ENCODE measurements at regions not wholly inside any gene's neighbourhood (a gene's known extent, or its start where the extent isn't known, plus 50 kb on each side); places are given as distances from the start of the nearest gene placed in this dataset.

- FAIRE-seq (no peak), DNase-seq (ENCODE audit: low read depth in 1 of 2, low spot score in 1 of 2) (no peak), ATAC-seq (no peak)
- 21% methylated on average over 3 of the region's 3 CpGs for WGBS (ENCODE audit: missing lambda C conversion rate)
- TF ChIP-seq EHF (CRISPR knock-in tag; IDR thresholded peaks at IDR 0.05), result no peak
- no peak for TF ChIP-seq HES2 (IDR thresholded peaks at IDR 0.05)
- no peak for TF ChIP-seq RCOR1 (IDR thresholded peaks at IDR 0.05; ENCODE audit: low read depth, low read length)
- no peak for TF ChIP-seq CEBPB (IDR thresholded peaks at IDR 0.05)
- TF ChIP-seq, protein P1, sequence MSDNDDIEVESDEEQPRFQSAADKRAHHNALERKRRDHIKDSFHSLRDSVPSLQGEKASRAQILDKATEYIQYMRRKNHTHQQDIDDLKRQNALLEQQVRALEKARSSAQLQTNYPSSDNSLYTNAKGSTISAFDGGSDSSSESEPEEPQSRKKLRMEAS (IDR thresholded peaks at IDR 0.05), result no peak
- no peak for TF ChIP-seq CBX8 (IDR thresholded peaks at IDR 0.05)
- no peak for TF ChIP-seq NR3C1 (IDR thresholded peaks at IDR 0.05)
- TF ChIP-seq RAD21 (conservative IDR thresholded peaks at IDR 0.05 in 1 of 2, IDR thresholded peaks at IDR 0.05 in 1 of 2), result no peak
- TF ChIP-seq PHF8 (IDR thresholded peaks at IDR 0.05; ENCODE audit: borderline replicate concordance, low read depth), result no peak
- TF ChIP-seq EHMT2 (IDR thresholded peaks at IDR 0.05; ENCODE audit: low read depth), result no peak
- TF ChIP-seq ZC3H11A (IDR thresholded peaks at IDR 0.05), result no peak
- TF ChIP-seq EP300 (IDR thresholded peaks at IDR 0.05), result no peak
- no peak for TF ChIP-seq ESRRA (IDR thresholded peaks at IDR 0.05; ENCODE audit: borderline replicate concordance, low read length)
- no peak for TF ChIP-seq HOXB13 (CRISPR knock-in tag; IDR thresholded peaks at IDR 0.05; ENCODE audit: low read depth)
- TF ChIP-seq POLR2AphosphoS2 (conservative IDR thresholded peaks at IDR 0.05; ENCODE audit: low read length), result no peak
- no peak for TF ChIP-seq JUNB (IDR thresholded peaks at IDR 0.05)
- no peak for TF ChIP-seq BCL3 (IDR thresholded peaks at IDR 0.05)
- no peak for TF ChIP-seq HEYL (CRISPR knock-in tag; IDR thresholded peaks at IDR 0.05)
- no peak for TF ChIP-seq SMC3 (IDR thresholded peaks at IDR 0.05)
- TF ChIP-seq BHLHE40 (IDR thresholded peaks at IDR 0.05; ENCODE audit: low read depth, low read length), result no peak
- H3K4me1 ChIP-seq, result no peaks in the 10 kb centered on the region
- no peak overlapping the region for H3K27ac ChIP-seq
- no peak overlapping the region for H3K4me2 ChIP-seq
- no peak overlapping the region for H3K4me3 ChIP-seq
- ChIA-PET POLR2A (no interaction called here), CTCF (no interaction called here)
- peaks cover 5% of the 10 kb centered on the region; the same call in 1 of the 3 replicates for H3K9me3 ChIP-seq
These were observed 616.4 kb upstream of the GHITM start for GRCh38 chr10:83522881-83523386.

GRCh38 chr10:83527934-83528333 lies 611.4 kb upstream of the GHITM start:
- DNase-seq (ENCODE audit: low read depth in 1 of 2, low spot score in 1 of 2) (no peak), FAIRE-seq (no peak), ATAC-seq (no peak)
- ChIA-PET CTCF (interaction anchor here (0.6 kb wide), 1 partner anchor 1383 kb away, joined by 3 read pairs; no protein-coding TSS in a partner anchor), POLR2A (no interaction called here)
- no peak overlapping the region for H3K4me2 ChIP-seq
- no peak overlapping the region for H3K27ac ChIP-seq
- H3K9me3 ChIP-seq, result peaks cover 5% of the 10 kb centered on the region; the same call in 1 of the 3 replicates
- H3K4me3 ChIP-seq, result no peak overlapping the region
- no peak for TF ChIP-seq E2F6 (IDR thresholded peaks at IDR 0.05; ENCODE audit: borderline replicate concordance, low read depth)
- TF ChIP-seq NR3C1 (IDR thresholded peaks at IDR 0.05), result no peak
- no peak for TF ChIP-seq MAZ (IDR thresholded peaks at IDR 0.05; ENCODE audit: borderline replicate concordance, low read depth, low read length)
- no peak for TF ChIP-seq HES2 (IDR thresholded peaks at IDR 0.05)
- no peak for TF ChIP-seq ZSCAN20 (CRISPR knock-in tag; IDR thresholded peaks at IDR 0.05)
- no peak for TF ChIP-seq EP300 (IDR thresholded peaks at IDR 0.05)
- no peak for TF ChIP-seq FOSB (CRISPR knock-in tag; IDR thresholded peaks at IDR 0.05)
- TF ChIP-seq ESRRA (IDR thresholded peaks at IDR 0.05; ENCODE audit: borderline replicate concordance, low read length), result no peak
- TF ChIP-seq SREBF2 (IDR thresholded peaks at IDR 0.05), result no peak
- no peak for TF ChIP-seq POLR2A (IDR thresholded peaks at IDR 0.05; ENCODE audit: low read length)
- TF ChIP-seq, protein P2, sequence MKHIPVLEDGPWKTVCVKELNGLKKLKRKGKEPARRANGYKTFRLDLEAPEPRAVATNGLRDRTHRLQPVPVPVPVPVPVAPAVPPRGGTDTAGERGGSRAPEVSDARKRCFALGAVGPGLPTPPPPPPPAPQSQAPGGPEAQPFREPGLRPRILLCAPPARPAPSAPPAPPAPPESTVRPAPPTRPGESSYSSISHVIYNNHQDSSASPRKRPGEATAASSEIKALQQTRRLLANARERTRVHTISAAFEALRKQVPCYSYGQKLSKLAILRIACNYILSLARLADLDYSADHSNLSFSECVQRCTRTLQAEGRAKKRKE (CRISPR knock-in tag; IDR thresholded peaks at IDR 0.05; ENCODE audit: low read depth), result no peak
- no peak for TF ChIP-seq RCOR1 (IDR thresholded peaks at IDR 0.05; ENCODE audit: low read depth, low read length)
- no peak for TF ChIP-seq FOSL2 (IDR thresholded peaks at IDR 0.05)
- no peak for TF ChIP-seq FOSL2 (CRISPR knock-in tag; IDR thresholded peaks at IDR 0.05)
- no peak for TF ChIP-seq BCL3 (IDR thresholded peaks at IDR 0.05)
- no peak for TF ChIP-seq MAFK (IDR thresholded peaks at IDR 0.05; ENCODE audit: partially characterized antibody)
- H3K4me1 ChIP-seq, result no peaks in the 10 kb centered on the region

All from A549 (cell line).